DMS 273 treated with DMSO at 0.1 percent for 48 hours (cell line): ENCODE measurements at regions not wholly inside any gene's neighbourhood (a gene's known extent, or its start where the extent isn't known, plus 50 kb on each side); places are given as distances from the start of the nearest gene placed in this dataset.
"Not testable (repeated sequence)": the region's sequence is repeated elsewhere in the genome, so short reads cannot be mapped to it uniquely, and the experiment has no call there.

ENCODE experiments used
- DNase-seq: peaks from one replicate; lab custom pipeline; 2025; lab: John Stamatoyannopoulos, UW

DNA sequence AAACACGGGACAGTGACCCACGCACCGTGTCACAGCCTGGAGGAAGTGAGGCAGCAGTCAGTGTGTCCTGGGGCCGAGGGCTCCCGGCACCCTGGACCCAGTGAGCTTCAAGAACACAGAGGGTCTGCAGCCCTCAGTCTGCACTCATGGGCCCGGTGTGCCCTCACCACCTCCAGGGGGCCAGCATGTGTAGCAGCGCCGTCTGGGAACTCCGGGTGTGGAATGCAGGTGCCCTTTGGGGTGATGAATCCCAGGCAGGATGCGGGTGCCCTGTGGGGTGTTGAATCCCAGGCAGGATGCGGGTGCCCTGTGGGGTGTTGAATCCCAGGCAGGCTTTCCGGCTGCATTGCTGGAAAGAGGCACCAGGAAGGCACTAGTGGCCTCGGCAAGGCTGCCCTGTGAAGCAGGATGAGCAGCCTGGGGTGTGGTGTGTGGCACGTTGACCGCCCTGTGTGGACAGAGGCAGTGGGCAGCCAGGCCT is 1399.9 kb downstream of the BRD1 start:
- no peak for DNase-seq

DNA sequence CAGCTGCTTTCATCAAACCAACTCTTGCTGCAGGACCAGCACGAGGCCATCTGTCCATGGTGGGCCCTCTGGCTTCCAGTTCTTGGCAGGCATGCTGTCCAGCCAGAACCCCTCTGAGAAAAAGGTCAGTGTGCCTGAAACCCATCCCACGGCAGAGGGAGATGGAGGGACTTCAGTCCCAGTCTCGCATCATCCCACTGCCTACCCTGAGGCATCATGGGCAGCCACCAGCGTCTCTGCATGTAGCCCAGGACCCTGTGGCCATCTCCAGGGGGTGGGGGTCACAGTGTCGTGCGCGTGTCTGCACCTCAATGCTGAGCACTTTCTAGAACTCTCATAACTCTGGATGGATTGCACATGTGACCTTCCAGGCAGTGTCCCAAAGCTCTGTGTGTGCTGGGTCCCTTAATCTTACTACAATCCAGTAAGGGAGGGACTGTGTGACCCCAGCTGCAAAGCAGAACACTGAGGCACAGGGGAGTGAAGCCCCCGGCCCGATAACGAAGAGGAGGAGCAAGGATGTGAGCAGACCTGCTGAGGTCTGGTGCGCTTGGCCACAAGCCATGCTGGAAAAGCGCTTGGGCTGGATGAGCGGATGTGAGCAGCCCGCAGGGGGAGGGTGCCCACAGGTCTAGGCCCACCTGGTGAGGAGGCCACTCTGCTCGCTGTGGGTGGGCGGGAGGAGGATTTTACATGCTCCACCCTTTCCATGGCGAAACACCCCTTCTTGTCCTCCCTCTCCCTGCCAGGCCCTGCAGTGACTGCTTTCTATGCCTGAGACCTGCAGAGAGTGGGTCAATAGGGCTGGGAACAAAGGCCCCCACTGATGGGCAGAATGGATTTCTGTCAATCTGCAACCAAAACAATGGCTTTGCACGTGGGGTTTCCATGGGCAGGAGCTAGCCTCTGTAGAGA is 1401.0 kb downstream of the BRD1 start:
- no peak for DNase-seq

DNA sequence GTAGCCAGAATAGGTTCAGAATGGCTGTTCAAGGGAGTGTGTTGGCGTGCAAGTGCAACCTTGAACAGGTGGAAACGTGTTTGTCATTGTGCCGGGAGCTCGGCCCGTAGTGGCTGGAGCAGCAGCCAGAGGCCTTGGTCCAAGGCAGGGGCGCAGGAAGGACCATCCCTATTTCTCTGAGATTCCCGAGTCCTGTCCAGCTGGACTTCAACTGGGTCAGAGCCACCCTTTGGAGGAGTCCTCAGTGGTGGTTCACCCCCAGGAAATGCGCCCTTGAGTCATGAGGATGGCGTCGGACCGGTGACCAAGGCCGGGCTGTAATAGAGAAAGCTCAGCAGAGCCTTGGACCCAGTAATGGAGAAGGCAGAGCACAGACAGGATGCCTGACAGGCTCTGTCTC is 1402.0 kb downstream of the BRD1 start:
- no peak for DNase-seq

DNA sequence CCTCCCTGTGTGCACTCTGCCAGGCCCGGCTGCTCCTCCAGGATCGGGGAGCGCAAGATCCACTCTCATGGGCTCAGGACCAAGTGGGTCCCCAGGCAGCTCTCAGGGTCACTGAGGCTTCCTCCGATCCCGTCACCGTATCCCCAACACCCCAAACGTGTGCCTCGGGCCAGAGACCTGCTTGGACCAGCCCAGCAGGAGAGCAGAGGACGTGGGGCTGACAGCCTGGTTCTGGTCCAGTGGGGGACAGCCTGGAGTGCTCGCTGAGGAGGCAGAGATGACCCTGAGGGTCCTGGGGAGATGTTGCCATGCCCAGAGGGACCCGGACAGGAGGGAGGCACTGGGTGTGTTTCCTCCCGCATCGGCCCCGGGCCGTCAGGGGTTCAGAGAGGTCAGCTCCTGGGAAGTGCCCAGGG is 1402.6 kb downstream of the BRD1 start:
- DNase-seq: no peak

DNA sequence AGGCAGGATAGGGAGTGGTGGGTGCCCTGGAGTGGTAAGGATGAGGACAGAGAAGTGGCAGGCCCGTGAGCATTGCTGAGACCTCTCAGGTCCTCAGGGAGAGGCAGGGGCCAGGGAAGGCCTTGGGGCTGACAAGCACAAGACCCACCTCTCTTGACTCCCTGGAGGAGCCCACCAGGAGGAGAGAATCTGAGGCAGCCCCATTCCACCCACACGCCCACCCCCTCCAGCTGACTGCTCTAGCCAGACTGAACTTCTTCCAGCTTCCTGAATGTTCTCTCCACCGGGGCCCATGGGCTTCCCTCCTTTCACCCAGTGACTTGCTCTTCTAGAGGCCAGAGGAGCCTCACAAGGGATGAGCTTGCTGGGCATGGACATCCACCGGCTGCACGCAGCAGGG is 1403.0 kb downstream of the BRD1 start:
- no peak for DNase-seq

DNA sequence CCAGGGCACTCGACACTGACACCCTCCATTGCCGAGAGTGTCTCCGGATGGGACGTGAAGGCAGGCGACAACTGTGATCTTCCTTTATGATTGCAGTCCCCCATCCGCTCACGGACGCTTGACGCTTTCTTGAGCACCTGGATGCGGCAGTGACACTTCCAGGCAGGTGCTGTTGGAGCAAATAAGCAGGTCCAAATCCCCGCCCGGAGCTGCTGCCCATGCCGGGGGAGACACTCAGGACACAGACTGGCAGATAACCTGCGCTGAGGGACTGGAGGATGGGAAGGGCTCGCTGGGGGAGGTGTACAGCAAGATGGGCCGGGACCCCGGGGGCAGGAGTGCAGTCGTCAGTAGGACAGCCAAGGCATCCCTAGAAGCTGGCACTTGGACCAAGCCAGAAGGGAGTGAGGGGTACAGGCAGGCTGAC is 1403.5 kb downstream of the BRD1 start:
- DNase-seq: no peak

DNA sequence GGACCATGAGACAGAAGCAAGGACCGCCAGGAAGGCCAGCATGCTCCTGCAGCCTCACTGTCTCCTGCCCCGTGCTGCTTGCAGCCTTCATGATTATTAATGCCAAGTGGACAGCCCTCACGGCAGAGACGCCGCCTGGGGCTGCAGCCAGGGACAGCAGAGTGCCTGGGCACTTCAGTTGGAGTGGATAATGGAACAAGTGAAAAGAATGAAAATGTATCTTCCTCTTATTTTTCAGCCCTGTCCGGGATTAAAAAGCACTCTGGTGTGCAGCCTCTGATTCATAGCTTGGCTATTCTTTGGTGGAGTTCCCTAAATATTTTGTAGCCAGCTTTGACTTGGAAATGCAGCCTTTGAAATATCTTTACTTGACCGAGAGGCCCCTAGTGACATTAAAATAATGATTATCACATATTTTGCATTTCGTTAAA is 1404.2 kb downstream of the BRD1 start:
- DNase-seq: no peak

DNA sequence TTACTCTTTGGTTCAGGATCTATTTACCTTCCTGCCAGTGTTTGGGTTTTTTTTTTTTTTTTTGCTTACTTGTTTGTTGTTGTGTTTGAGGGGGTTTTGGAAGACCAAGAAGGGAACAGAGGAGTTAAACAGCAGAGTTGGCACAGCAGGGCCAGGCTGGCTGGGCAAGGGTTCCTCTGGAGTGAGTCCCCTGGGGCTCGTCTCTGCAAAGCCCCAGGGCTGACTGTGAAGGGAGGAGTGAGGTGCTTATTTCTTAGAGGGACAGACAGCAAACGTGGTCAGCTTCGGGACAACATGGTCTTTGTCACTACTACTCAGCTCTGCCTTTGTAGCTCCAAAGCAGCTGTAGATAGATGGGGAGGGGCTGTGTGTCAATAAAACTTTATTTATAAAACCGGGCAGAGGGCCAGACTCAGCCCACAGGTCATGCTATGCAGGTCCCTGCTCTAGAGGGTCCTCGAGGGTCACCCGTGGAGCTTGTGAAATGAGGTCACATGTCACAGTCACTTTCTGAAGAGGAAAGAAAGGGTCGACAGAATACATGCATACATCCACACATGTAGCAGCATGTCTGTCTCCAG is 1404.7 kb downstream of the BRD1 start:
- no peak for DNase-seq

DNA sequence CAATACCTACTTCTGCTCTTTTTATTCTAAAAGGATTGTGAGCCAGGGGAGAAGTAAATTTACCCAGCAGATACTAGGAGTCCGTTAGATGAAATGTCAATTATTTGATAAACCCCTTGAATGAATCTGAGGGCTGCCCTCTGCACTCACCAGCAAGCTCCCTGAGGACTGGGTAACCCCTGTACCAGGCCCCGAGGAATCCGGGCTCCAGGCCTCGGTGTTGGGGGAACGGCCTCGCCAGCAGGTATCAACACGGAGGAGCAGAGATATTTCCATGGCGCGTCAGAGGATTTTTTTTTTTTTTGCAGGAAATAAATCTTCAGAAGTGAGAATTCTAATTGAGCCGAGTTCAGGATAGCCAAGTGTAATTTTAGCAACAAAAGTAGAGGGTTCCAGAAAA is 1408.8 kb downstream of the BRD1 start:
- DNase-seq: no peak

DNA sequence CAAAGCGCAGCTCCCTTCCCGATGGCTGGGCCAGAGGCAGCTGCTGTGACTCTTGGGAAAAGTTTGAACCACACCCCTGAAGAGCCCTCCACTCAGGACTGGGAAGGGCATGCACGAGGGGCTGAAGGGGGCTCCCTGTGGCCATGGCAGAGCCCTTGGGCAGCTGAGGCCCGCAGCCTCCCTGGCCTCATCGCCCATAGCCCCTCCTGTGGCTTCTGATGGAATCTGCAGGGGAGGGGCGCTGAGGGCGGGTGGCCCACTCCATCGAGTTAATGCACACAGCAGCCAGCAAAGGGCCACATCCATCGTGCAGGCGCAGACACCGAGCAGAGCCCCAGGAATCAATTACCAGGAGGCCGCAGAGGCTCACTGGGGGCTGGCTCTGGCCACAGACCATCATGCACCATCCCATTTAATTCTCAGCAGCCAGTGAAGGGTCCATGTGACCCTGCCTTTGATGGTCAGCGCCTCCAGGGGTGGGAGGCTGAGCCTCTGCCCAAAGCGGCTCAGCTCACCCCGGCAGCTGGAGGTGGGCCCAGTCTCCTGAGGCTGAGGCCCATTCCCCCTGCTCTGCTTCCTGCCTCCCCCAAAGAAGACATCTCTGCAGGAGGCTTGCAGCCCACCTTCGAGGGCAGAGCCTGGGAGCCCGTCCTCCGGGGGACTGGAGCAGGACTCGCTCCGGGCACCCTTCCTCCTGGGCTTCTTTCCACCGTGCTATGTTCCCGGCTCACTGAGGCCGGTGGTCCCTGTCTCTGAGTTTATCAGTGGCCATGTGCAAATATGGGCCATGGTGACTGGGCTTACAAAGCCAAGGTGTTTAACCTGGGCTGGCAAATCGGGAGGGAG is 1410.2 kb downstream of the BRD1 start:
- DNase-seq: no peak

DNA sequence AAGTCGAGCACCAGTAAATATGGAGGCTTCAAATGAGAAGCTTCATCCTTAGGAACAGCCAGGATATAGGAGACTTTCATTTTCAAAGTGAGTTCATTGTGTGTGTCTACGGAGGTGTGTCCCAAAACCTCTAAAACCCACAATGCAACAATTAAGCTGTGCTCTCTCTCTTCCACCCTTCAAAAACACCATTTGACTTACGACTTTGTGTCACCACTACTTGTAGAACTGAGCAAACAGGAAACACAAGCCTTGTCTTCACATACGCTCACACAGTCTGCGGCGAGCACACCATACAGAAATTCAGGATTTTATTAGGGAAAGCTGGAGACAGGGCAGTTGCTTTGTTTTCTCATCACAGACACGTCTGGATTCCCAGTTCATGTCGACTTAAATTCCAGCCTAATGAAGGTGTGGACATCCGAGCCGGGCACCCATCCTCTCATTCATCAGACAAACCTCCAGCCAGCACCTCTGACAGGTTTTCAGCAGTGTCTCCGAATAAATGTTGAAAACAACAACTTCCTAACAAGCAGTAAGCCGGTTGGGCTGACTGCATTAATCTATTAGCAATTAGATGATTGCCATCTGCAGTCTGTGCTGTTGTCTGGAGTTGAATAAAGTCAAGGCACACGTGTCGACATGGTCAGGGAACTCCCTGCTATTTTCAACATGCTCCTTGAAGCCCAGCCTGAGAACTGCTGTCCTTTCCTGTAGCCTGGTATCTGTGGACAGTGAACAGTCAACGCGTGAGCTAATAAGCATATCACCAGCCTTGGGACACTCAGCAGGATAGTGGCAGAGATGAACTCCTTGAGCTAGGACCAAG is 1411.1 kb downstream of the BRD1 start:
- no peak for DNase-seq

DNA sequence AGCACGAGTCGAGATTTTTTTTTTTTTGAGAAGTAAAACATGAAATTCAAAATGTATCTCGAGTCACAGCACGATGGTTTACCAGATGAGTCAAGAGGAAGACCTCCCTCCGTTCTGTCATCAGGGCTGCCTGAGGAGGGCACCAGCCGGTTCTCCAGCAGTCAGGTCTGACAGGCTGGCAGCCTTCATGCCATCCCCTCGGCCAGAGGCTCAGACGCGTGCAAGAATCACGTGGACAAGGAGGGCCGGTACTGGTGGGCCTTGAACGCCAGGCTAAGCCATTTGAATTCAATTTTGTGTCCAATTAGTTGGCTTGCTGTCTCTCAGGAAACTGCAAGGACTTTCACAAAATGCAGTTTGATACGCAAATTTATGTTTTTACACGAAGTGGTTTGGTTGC is 1412.2 kb downstream of the BRD1 start:
- no peak for DNase-seq

DNA sequence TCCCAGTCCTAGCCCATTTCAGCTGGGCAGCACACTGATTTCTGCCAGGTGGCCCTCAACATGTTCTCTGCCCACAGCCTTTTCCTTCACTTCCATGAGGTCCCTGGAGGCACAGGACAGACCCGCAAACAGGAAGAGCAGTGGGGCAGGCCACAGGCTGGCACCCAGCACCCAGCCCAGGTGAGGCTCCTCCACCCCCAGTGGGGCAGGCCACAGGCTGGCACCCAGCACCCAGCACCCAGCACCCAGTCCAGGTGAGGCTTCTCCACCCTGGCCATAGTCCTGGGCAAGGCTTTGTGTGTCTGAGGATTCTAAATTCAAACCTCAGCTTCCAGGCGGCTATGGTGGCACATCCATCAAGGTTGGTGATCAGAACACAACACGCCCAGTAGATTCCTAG is 1413.0 kb downstream of the BRD1 start:
- no peak for DNase-seq

DNA sequence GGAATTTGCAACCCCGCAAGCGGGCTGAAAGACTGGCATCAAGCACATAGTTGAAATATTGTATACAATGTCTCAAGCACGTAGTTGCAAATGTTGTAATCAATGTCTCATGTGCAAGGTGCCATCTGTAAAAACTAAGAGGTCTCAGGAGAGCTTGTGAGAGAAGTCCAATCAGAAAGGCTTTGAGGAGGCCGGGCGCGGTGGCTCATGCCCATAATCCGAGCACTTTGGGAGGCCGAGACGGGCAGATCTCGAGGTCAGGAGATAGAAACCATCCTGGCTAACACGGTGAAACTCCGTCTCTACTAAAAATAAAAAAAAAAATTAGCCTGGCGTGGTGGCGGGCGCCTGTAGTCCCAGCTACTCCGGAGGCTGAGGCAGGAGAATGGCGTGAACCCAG is 1414.7 kb downstream of the BRD1 start:
- not testable (repeated sequence) for DNase-seq

DNA sequence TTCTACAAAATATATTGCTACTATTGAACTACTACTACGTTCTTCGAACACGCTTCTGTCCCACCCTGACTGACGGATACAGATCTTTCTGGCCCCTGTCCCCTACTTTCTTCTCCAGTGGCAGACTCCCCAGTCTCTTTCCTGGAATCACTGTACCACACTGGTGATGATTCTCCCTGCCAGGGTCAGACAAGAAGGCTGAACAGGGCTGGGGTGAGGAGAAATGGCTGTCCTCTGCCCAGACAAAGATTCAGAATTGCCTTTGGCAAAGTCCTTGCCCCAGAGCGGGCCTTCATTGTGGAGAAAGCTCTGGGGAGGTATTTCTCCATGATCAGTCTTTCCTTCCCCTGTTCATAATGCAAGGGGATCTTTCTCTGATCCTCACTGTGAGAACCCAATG is 1417.1 kb downstream of the BRD1 start:
- no peak for DNase-seq

DNA sequence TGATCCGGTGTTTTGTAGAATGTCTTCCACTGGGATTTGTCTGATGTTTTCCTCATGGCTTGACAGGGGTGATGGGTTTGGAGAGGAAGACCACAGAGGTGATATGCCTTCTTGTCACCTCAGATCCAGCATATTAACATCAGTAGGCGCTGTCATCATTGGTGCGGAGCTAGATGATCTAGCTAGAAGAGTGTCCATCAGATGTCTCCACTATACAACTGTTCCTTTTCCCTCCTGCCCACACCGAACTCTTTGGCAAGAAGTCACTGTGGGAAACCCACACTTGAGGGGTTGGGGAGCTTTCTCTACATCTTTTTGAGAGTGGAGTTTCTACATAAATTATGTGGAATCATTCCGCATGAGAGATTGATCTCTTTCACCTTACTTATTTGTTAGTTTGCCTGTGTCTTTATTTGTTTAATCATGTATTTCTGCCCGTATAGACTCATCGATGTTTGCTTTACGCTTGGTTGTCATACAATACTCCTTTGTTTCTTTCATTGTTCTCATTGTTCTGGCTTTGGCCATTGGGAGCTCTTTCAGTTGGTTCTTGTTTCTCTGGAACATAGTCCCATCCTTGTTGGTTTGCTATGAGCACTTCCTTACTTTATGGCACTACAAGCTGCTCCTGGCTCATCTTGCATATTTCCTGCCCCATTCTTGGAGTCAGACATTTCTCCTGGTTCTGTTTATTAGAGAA is 1420.3 kb downstream of the BRD1 start:
- DNase-seq: no peak

DNA sequence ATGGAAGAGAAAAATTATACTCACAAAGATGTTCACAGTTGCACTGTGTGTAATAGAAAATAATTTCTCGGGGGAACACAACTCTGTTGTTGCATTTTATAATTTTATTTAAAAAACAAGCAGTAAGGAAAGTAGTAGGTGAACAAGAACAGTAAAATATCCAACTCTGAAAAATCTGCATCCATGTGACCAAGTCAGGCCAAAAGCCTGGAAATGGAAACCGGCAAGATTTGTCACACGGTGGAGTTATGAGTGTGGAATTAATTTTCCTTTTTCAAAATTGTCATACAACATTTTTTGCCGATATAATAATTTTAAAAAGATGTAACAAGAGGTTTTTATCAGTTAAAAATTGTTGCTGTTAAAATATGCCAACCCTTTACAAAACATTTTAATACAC is 1421.5 kb downstream of the BRD1 start:
- no peak for DNase-seq

DNA sequence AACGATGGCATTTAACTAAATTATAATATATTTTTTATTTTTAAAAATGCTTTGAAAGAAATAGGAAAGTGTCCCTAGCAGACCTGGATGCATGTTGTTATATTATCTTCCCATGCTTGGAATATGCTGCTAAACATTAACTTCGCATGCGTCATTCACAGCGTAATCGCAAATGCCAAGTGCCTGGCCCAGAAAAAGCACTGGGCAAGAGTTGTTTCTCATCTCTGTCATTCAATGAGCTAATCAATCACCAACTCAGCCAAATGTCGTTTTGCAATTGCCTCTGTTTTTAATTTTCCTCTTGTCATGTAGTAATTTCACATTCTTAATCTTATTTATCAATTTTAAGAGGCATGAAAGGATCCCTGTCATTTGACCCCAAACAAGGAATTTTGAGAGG is 1421.9 kb downstream of the BRD1 start:
- no peak for DNase-seq

DNA sequence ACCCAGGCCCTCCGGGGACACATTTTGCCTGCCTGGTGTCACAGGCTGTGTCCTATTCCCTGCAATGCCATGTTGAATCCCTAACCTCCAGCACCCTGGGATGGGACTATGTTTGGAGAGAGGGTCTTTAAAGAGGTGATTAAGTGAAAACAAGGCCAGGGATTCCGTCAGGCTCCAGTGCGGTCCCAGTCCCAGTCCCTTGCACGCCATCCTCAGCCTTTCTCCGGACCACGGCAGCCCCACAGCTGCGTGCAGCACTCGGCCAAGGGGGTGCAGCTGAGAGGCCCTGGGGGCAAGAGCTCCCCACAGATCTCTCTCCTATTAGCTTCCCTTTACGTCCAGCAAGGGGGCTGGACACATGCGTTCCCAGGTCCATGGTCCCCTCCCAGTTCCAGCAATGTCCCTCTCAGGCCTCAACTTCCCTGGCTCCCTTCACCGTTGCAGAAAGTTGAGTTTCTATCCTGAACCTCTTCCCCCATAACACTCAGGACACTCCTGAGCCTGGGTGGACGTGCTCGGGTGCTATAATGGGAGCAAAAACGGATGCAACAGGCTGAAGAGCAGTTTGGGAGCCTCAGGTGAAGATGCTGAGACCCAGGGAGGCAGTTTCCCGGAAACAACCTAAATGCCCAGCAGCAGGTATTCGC is 1422.7 kb downstream of the BRD1 start:
- DNase-seq: no peak
